HL-60 (cell line): ENCODE measurements at regions not wholly inside any gene's neighbourhood (a gene's known extent, or its start where the extent isn't known, plus 50 kb on each side); places are given as distances from the start of the nearest gene placed in this dataset.

Source experiments
- CTCF ChIP-seq: IDR thresholded peaks from one replicate; pipeline ENCODE4 v1.5.1; 2011; ENCODE audit warnings: low read length, control low read depth, inconsistent platforms; ENCODE audit not compliant: insufficient read depth
- GABPA ChIP-seq: IDR thresholded peaks from 2 replicates; pipeline ENCODE4 v1.6.1; 2012; ENCODE audit warnings: low read depth
- POLR2AphosphoS5 ChIP-seq: IDR thresholded peaks from 2 replicates; pipeline ENCODE4 v1.6.1; 2012; ENCODE audit warnings: low read depth
- REST ChIP-seq: IDR thresholded peaks from 2 replicates; pipeline ENCODE4 v1.6.1; 2012; ENCODE audit warnings: low read depth; ENCODE audit not compliant: insufficient replicate concordance

- TF ChIP-seq GABPA (no peak), POLR2AphosphoS5 (no peak), CTCF (no peak), REST (no peak)
These were observed 456.3 kb upstream of the SGCD start for GRCh38 chr5:155870636-155871035.
